Keratinocyte (primary cell): ENCODE measurements at regions not wholly inside any gene's neighbourhood (a gene's known extent, or its start where the extent isn't known, plus 50 kb on each side); places are given as distances from the start of the nearest gene placed in this dataset.

Experiments
- EZH2 ChIP-seq: IDR thresholded peaks from one replicate; pipeline ENCODE4 v1.6.1; 2012; ENCODE audit warnings: inconsistent platforms, mild to moderate bottlenecking, low read length, moderate library complexity
- TF ChIP-seq, protein P1 (sequence below), 3 experiments: IDR thresholded peaks in 1 of 3; conservative IDR thresholded peaks in 1 of 3; optimal IDR thresholded peaks in 1 of 3; 2 replicates in 2 of 3; 3 replicates in 1 of 3; pipeline versions ENCODE3 to v1.5.1; 2011; ENCODE audit warnings: low read length in 3 of 3, mild to moderate bottlenecking in 3 of 3, moderate library complexity in 2 of 3, control low read depth in 1 of 3, inconsistent platforms in 1 of 3; ENCODE audit not compliant: insufficient read depth in 2 of 3; ENCODE audit errors: extremely low read depth in 1 of 3

DNA sequence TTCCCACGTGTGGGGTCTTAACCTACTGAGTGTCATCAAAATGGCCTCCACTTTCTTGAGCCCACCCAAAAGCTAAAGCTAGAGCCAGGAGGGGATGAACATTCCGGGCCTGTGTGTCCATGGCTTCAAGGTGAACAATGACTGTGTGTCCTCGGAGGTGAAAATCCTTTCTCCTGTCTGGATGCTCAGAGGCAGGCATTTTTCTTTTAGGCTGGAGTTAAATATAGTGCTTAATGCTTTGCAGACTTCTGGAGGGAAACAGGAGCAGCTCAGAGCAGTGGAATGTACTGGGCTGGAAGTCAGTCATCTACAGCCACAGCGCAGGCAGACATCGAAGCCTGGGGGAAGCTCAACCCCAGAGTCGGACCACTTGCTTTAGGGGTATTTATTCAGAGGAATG is 68.6 kb upstream of the TMEM45B start:
- TF ChIP-seq, protein P1, sequence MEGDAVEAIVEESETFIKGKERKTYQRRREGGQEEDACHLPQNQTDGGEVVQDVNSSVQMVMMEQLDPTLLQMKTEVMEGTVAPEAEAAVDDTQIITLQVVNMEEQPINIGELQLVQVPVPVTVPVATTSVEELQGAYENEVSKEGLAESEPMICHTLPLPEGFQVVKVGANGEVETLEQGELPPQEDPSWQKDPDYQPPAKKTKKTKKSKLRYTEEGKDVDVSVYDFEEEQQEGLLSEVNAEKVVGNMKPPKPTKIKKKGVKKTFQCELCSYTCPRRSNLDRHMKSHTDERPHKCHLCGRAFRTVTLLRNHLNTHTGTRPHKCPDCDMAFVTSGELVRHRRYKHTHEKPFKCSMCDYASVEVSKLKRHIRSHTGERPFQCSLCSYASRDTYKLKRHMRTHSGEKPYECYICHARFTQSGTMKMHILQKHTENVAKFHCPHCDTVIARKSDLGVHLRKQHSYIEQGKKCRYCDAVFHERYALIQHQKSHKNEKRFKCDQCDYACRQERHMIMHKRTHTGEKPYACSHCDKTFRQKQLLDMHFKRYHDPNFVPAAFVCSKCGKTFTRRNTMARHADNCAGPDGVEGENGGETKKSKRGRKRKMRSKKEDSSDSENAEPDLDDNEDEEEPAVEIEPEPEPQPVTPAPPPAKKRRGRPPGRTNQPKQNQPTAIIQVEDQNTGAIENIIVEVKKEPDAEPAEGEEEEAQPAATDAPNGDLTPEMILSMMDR (optimal IDR thresholded peaks at IDR 0.05 in 1 of 3, IDR thresholded peaks at IDR 0.05 in 1 of 3, conservative IDR thresholded peaks at IDR 0.05 in 1 of 3; ENCODE audit: extremely low read depth in 1 of 3, insufficient read depth in 2 of 3, low read length in 3 of 3): no peak
- no peak for TF ChIP-seq EZH2
